OCI-LY7 (cell line): ENCODE measurements at regions not wholly inside any gene's neighbourhood (a gene's known extent, or its start where the extent isn't known, plus 50 kb on each side); places are given as distances from the start of the nearest gene placed in this dataset.

Source experiments
- BruUV-seq: library from RNA; stranded (reverse); fragments of 400-500 nt; replicated peaks from 2 replicates; lab custom pipeline; 2021; lab: Mats Ljungman, UMichigan
- CTCF ChIA-PET: fragments of 300-600 bp; sonication (Branson Sonifier 250); formaldehyde crosslinking; loops from one replicate; lab custom pipeline; 2022; ENCODE audit warnings: antibody characterized with exemption; ENCODE audit not compliant: unreplicated experiment; lab: Charles Lee
- POLR2A ChIA-PET: fragments of 300-600 bp; sonication (Branson Sonifier 250); formaldehyde crosslinking; loops from one replicate; lab custom pipeline; 2022; ENCODE audit warnings: antibody characterized with exemption; lab: Charles Lee
- DNase-seq: peaks from one replicate; pipeline ENCODE4 v3.0.0-alpha.2; 2015; ENCODE audit warnings: low spot score
- H2AFZ ChIP-seq: fragments of 200-600 bp; sonication (generic), shearing (Covaris generic); 2 replicates; pipeline ENCODE4 v1.6.1; 2014; ENCODE audit warnings: mild to moderate bottlenecking, antibody characterized with exemption, low read length, moderate library complexity
- H3K27ac ChIP-seq: fragments of 200-600 bp; sonication (generic); 2 replicates; pipeline ENCODE4 v1.5.1; 2014; ENCODE audit warnings: mixed run types, low read depth, mild to moderate bottlenecking, moderate library complexity, low read length, inconsistent platforms; ENCODE audit not compliant: poor library complexity, severe bottlenecking
- H3K36me3 ChIP-seq: fragments of 200-600 bp; sonication (generic); 2 replicates; pipeline ENCODE4 v1.6.1; 2014; ENCODE audit warnings: mild to moderate bottlenecking, antibody characterized with exemption, low read length, moderate library complexity, mixed read lengths; ENCODE audit not compliant: insufficient read depth
- H3K4me1 ChIP-seq: fragments of 200-600 bp; sonication (generic); 2 replicates; pipeline ENCODE4 v1.5.1; 2014; ENCODE audit warnings: mild to moderate bottlenecking, low read length; ENCODE audit not compliant: insufficient read depth, poor library complexity, severe bottlenecking
- H3K4me2 ChIP-seq: fragments of 200-600 bp; sonication (generic); 2 replicates; pipeline ENCODE4 v1.6.1; 2014; ENCODE audit warnings: mild to moderate bottlenecking, low read length
- H3K4me3 ChIP-seq: fragments of 200-600 bp; sonication (generic); 2 replicates; pipeline ENCODE4 v1.5.1; 2014; ENCODE audit warnings: mild to moderate bottlenecking, low read depth, low read length; ENCODE audit not compliant: poor library complexity, severe bottlenecking
- H3K79me2 ChIP-seq: fragments of 200-600 bp; sonication (generic); 2 replicates; pipeline ENCODE4 v1.6.1; 2016; ENCODE audit warnings: low read depth, mild to moderate bottlenecking, low read length, moderate library complexity, mixed read lengths; ENCODE audit not compliant: insufficient read depth
- H3K9me2 ChIP-seq: fragments of 200-600 bp; sonication (generic); 2 replicates; pipeline ENCODE4 v1.6.1; 2016; ENCODE audit warnings: mild to moderate bottlenecking, low read length, mixed read lengths; ENCODE audit not compliant: insufficient read depth
- H3K9me3 ChIP-seq: fragments of 200-600 bp; sonication (generic); 2 replicates; pipeline ENCODE4 v1.6.1; 2014; ENCODE audit warnings: mild to moderate bottlenecking, mixed run types, low read length, mixed read lengths
- H4K20me1 ChIP-seq: fragments of 200-600 bp; sonication (generic); 2 replicates; pipeline ENCODE4 v1.6.1; 2014; ENCODE audit warnings: mild to moderate bottlenecking, antibody characterized with exemption, low read length, moderate library complexity, mixed read lengths; ENCODE audit not compliant: insufficient read depth
- CTCF ChIP-seq: fragments of 200-600 bp; sonication (generic); conservative IDR thresholded peaks from 2 replicates; pipeline ENCODE4 v1.5.1; 2014; ENCODE audit warnings: mild to moderate bottlenecking, antibody characterized with exemption, low read length, moderate library complexity, mixed read lengths
- EZH2phosphoT487 ChIP-seq: fragments of 200-600 bp; sonication (generic); IDR thresholded peaks from 2 replicates; pipeline ENCODE4 v1.6.1; 2018; ENCODE audit warnings: low read depth, borderline replicate concordance, mild to moderate bottlenecking, mixed run types, antibody characterized with exemption, low read length, moderate library complexity, mixed read lengths
- intact Hi-C: fragments of 100-400 bp; cut with micrococcal nuclease; formaldehyde crosslinking; loops from one replicate; pipeline ENCODE4 v1.10.0; 2022; ENCODE audit not compliant: unreplicated experiment

- Histone ChIP-seq H3K36me3 (no peaks in the 10 kb centered on the region), H3K4me2 (no peak overlapping the region), H3K79me2 (no peaks in the 10 kb centered on the region), H3K4me1 (no peaks in the 10 kb centered on the region), H3K4me3 (no peak overlapping the region), H3K9me3 (no peaks in the 10 kb centered on the region), H3K9me2 (no peaks in the 10 kb centered on the region), H2AFZ (no peak overlapping the region), H4K20me1 (no peaks in the 10 kb centered on the region), H3K27ac (no peak overlapping the region)
- BruUV-seq = no TSS peak
- POLR2A ChIA-PET = no interaction called here
- CTCF ChIA-PET = no interaction called here
- TF ChIP-seq EZH2phosphoT487 = no peak
- no peak for DNase-seq
- intact Hi-C loops = no loop called here
Measured at GRCh38 chr5:67289763-67290521, 93.3 kb upstream of the CD180 start.

- TF ChIP-seq EZH2phosphoT487 = no peak
- TF ChIP-seq CTCF = no peak
- H3K27ac ChIP-seq = no peak overlapping the region
- no peak overlapping the region for H2AFZ ChIP-seq
- H4K20me1 ChIP-seq = no peaks in the 10 kb centered on the region
- H3K9me2 ChIP-seq = no peaks in the 10 kb centered on the region
- no peaks in the 10 kb centered on the region for H3K9me3 ChIP-seq
- DNase-seq = no peak
- H3K4me2 ChIP-seq = no peak overlapping the region
- no peaks in the 10 kb centered on the region for H3K36me3 ChIP-seq
- H3K79me2 ChIP-seq = no peaks in the 10 kb centered on the region
- no peak overlapping the region for H3K4me3 ChIP-seq
- intact Hi-C loops = no loop called here
- BruUV-seq = no TSS peak
- POLR2A ChIA-PET = no interaction called here
- CTCF ChIA-PET = no interaction called here
- H3K4me1 ChIP-seq = no peaks in the 10 kb centered on the region
Measured at GRCh38 chr5:67287510-67288268, 91.1 kb upstream of the CD180 start.

GRCh38 chr5:67286006-67286405 lies 89.4 kb upstream of the CD180 start:
- no TSS peak for BruUV-seq
- Histone ChIP-seq H3K4me1 (no peaks in the 10 kb centered on the region), H2AFZ (no peak overlapping the region), H4K20me1 (no peaks in the 10 kb centered on the region), H3K9me3 (no peaks in the 10 kb centered on the region), H3K4me3 (no peak overlapping the region), H3K36me3 (no peaks in the 10 kb centered on the region), H3K27ac (no peak overlapping the region), H3K79me2 (no peaks in the 10 kb centered on the region), H3K9me2 (no peaks in the 10 kb centered on the region), H3K4me2 (no peak overlapping the region)
- no peak for DNase-seq
- intact Hi-C loops = no loop called here
- ChIA-PET CTCF (no interaction called here), POLR2A (no interaction called here)
- TF ChIP-seq EZH2phosphoT487 (no peak), CTCF (no peak)
